A549 (cell line): ENCODE measurements at regions not wholly inside any gene's neighbourhood (a gene's known extent, or its start where the extent isn't known, plus 50 kb on each side); places are given as distances from the start of the nearest gene placed in this dataset.

Experiments used
- ATAC-seq, 2 experiments: fragments of 200-7000 bp in 1 of 2; fragments of >200 bp in 1 of 2; cut with Nextera tagmentation in 1 of 2; cut with Tn5 transposase in 1 of 2; 3 replicates each; pipeline versions ENCODE4 v1.8.0 to v1.9.1; 2018 to 2020; ENCODE audit warnings: mild to moderate bottlenecking in 1 of 2, moderate library complexity in 1 of 2
- CTCF ChIA-PET: fragments of 300-600 bp; sonication (Branson Sonifier 250); formaldehyde crosslinking; extraction: SDS; loops from one replicate; lab custom pipeline; 2021; ENCODE audit warnings: antibody characterized with exemption, inconsistent platforms; lab: Yijun Ruan, JAX
- POLR2A ChIA-PET: fragments of 350-600 bp; formaldehyde crosslinking; extraction: SDS; loops from one replicate; lab custom pipeline; 2021; ENCODE audit warnings: antibody characterized with exemption, inconsistent platforms; lab: Yijun Ruan, JAX
- DNase-seq, 2 experiments: peaks; one replicate each; pipeline versions ENCODE4 v3.0.0 to v3.0.0-alpha.2; 2011 to 2016; ENCODE audit warnings: low read depth in 1 of 2, low spot score in 1 of 2
- FAIRE-seq: peaks from 2 replicates; lab custom pipeline; 2011; peaks lifted over from hg19 to GRCh38; lab: Jason Lieb, UNC
- H3K27ac ChIP-seq, 2 experiments: fragments of >200 bp; sonication (Bioruptor Twin); formaldehyde crosslinking; 3 replicates each; pipeline ENCODE4 v1.5.1; 2016 to 2017
- H3K4me1 ChIP-seq: fragments of >200 bp; sonication (Bioruptor Twin); formaldehyde crosslinking; 3 replicates; pipeline ENCODE4 v1.6.1; 2016
- H3K4me2 ChIP-seq: fragments of >200 bp; sonication (Bioruptor Twin); formaldehyde crosslinking; 3 replicates; pipeline ENCODE4 v1.6.1; 2016
- H3K4me3 ChIP-seq: fragments of >200 bp; sonication (Bioruptor Twin); formaldehyde crosslinking; 3 replicates; pipeline ENCODE4 v1.5.1; 2016
- H3K9me3 ChIP-seq: fragments of >200 bp; sonication (Bioruptor Twin); formaldehyde crosslinking; 3 replicates; pipeline ENCODE4 v1.6.1; 2016
- BHLHE40 ChIP-seq: IDR thresholded peaks from 2 replicates; pipeline ENCODE4 v1.6.1; 2012; ENCODE audit warnings: low read depth, low read length, inconsistent platforms
- CBX2 ChIP-seq: fragments of 200-600 bp; sonication (generic); IDR thresholded peaks from 2 replicates; pipeline ENCODE4 v1.6.1; 2016; ENCODE audit warnings: low read depth, mild to moderate bottlenecking, borderline replicate concordance
- CBX8 ChIP-seq: fragments of 200-600 bp; sonication (generic); IDR thresholded peaks from 2 replicates; pipeline ENCODE4 v1.6.1; 2016
- CEBPB ChIP-seq, 2 experiments: fragments of >200 bp in 1 of 2; sonication (Bioruptor Twin) in 1 of 2; formaldehyde crosslinking in 1 of 2; IDR thresholded peaks; 2 replicates each; pipeline ENCODE4 v1.6.1; 2012 to 2016
- CHD2 ChIP-seq: fragments of 150-350 bp; IDR thresholded peaks from 2 replicates; pipeline ENCODE4 v1.6.1; 2014; ENCODE audit warnings: low read length; ENCODE audit not compliant: partially characterized antibody
- EHMT2 ChIP-seq: fragments of 200-600 bp; sonication (generic); IDR thresholded peaks from 2 replicates; pipeline ENCODE4 v1.6.1; 2016; ENCODE audit warnings: antibody characterized with exemption, low read depth, mild to moderate bottlenecking, moderate library complexity
- EP300 ChIP-seq, 2 experiments: fragments of >200 bp; sonication (Bioruptor Twin); formaldehyde crosslinking; IDR thresholded peaks; 2 replicates in 1 of 2; 3 replicates in 1 of 2; pipeline ENCODE4 v1.6.1; 2016 to 2017
- KDM5A ChIP-seq: fragments of 200-600 bp; sonication (generic); IDR thresholded peaks from 2 replicates; pipeline ENCODE4 v1.6.1; 2016; ENCODE audit warnings: antibody characterized with exemption, mild to moderate bottlenecking
- MAFK ChIP-seq: fragments of 450-650 bp; IDR thresholded peaks from 2 replicates; pipeline ENCODE4 v1.6.1; 2014; ENCODE audit not compliant: partially characterized antibody
- MAZ ChIP-seq: fragments of 150-350 bp; IDR thresholded peaks from 2 replicates; pipeline ENCODE4 v1.6.1; 2014; ENCODE audit warnings: antibody characterized with exemption, low read depth, low read length, borderline replicate concordance
- NR3C1 ChIP-seq: fragments of >200 bp; sonication (Bioruptor Twin); formaldehyde crosslinking; IDR thresholded peaks from 3 replicates; pipeline ENCODE4 v1.6.1; 2017
- RAD21 ChIP-seq, 2 experiments: fragments of >200 bp in 1 of 2; sonication (Bioruptor Twin) in 1 of 2; formaldehyde crosslinking in 1 of 2; IDR thresholded peaks in 1 of 2; conservative IDR thresholded peaks in 1 of 2; 2 replicates in 1 of 2; 3 replicates in 1 of 2; pipeline ENCODE4 v1.6.1; 2012 to 2018; ENCODE audit warnings: inconsistent platforms in 1 of 2
- RARB ChIP-seq: fragments of 250-450 bp; sonication (Bioruptor Pico); IDR thresholded peaks from 2 replicates; pipeline ENCODE4 v1.8.0; 2021; ENCODE audit warnings: mild to moderate bottlenecking, moderate library complexity
- RCOR1 ChIP-seq: fragments of 150-350 bp; IDR thresholded peaks from 2 replicates; pipeline ENCODE4 v1.6.1; 2014; ENCODE audit warnings: antibody characterized with exemption, low read length, low read depth
- RNF2 ChIP-seq: fragments of 200-600 bp; sonication (generic); IDR thresholded peaks from 2 replicates; pipeline ENCODE4 v1.6.1; 2016; ENCODE audit warnings: low read depth, mild to moderate bottlenecking, antibody characterized with exemption, moderate library complexity, borderline replicate concordance
- TP53 ChIP-seq: fragments of 250-450 bp; sonication (Bioruptor Pico); IDR thresholded peaks from 2 replicates; pipeline ENCODE4 v1.5.0; 2021; ENCODE audit warnings: mild to moderate bottlenecking, moderate library complexity
- ZFP36 ChIP-seq: fragments of 450-650 bp; IDR thresholded peaks from 2 replicates; pipeline ENCODE4 v1.6.1; 2014; ENCODE audit warnings: borderline replicate concordance; ENCODE audit not compliant: partially characterized antibody
- ZNF302 ChIP-seq: fragments of 250-450 bp; sonication (Bioruptor Pico); IDR thresholded peaks from 2 replicates; pipeline ENCODE4 v1.9.0; 2021; ENCODE audit warnings: inconsistent platforms, mild to moderate bottlenecking, moderate library complexity
- WGBS: methylation state at CpG from one replicate; pipeline ENCODE4 v1.1.6; 2017; ENCODE audit errors: missing lambda C conversion rate; 5-methylcytosine and 5-hydroxymethylcytosine counted together
- TF ChIP-seq, protein P1 (sequence below): IDR thresholded peaks from 2 replicates; pipeline ENCODE4 v1.6.1; 2012
- TF ChIP-seq, protein P2 (sequence below): fragments of >200 bp; sonication (Bioruptor Twin); formaldehyde crosslinking; IDR thresholded peaks from 3 replicates; pipeline ENCODE4 v1.5.1; 2016
- TF ChIP-seq, protein P3 (sequence below): fragments of 450-650 bp; IDR thresholded peaks from 2 replicates; pipeline ENCODE4 v1.6.1; 2014; ENCODE audit warnings: antibody characterized with exemption
- TF ChIP-seq, protein P4 (sequence below): IDR thresholded peaks from 2 replicates; pipeline ENCODE4 v1.6.1; 2012
- TF ChIP-seq, protein P5 (sequence below): fragments of 250-450 bp; sonication (Bioruptor Pico); IDR thresholded peaks from 2 replicates; pipeline ENCODE4 v1.5.0; 2020; ENCODE audit warnings: low read depth, mild to moderate bottlenecking, moderate library complexity
- TF ChIP-seq, protein P6 (sequence below): fragments of 150-350 bp; IDR thresholded peaks from 2 replicates; pipeline ENCODE4 v1.6.1; 2014; ENCODE audit warnings: low read depth, mild to moderate bottlenecking, low read length
- TF ChIP-seq, protein P7 (sequence below): fragments of >200 bp; sonication (Bioruptor Twin); formaldehyde crosslinking; IDR thresholded peaks from 2 replicates; pipeline ENCODE4 v1.6.1; 2016

DNA sequence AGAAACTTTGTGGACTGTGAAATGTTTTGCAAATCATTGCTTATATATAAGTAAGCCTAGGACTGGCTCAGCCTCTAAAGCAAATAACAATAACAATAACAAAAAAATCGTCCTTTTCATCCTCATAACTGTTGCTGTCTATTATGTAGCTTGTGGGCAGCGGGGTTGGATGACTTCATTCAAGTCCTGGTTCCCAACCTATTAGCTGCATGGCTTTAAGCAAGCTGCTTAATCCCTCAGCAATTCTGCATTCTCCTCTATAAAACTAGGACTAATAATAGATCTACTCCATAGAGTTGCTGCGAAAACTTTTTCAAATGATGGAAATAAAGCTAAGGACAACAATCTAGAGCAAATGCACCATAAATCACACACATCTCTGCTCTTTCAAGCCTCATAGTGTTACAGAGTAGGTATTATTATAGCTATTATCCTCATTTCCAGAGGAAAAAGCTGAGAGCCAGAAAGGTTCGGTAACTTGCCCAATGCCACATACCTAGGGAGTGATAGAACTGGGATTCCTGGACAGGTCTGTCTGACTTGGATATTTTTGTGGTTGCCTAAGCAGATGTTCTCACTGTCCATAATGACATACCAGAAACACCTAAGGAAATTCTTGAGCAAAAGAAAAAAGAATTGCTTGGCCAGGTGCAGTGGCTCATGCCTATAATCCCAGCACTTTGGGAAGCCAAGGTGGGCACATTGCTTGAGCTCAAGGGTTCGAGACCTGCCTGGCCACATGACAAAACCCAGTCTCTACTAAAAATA, 98.8 kb upstream of the ADRA1B start:
- FAIRE-seq: no peak
- ATAC-seq: no peak
- H3K9me3 ChIP-seq: no peaks in the 10 kb centered on the region
- ChIA-PET POLR2A (no interaction called here), CTCF (interaction anchor here (0.7 to 1.0 kb wide), 3 partner anchors 17 to 373 kb away, joined by 3 read pairs; no protein-coding TSS in a partner anchor)
- TF ChIP-seq CBX2 (no peak), CBX8 (no peak), MAZ (no peak), RAD21 (conservative IDR thresholded peaks at IDR 0.05 in 1 of 2, IDR thresholded peaks at IDR 0.05 in 1 of 2) (no peak), KDM5A (no peak), RARB (CRISPR knock-in tag) (no peak)
- TF ChIP-seq, protein P1, sequence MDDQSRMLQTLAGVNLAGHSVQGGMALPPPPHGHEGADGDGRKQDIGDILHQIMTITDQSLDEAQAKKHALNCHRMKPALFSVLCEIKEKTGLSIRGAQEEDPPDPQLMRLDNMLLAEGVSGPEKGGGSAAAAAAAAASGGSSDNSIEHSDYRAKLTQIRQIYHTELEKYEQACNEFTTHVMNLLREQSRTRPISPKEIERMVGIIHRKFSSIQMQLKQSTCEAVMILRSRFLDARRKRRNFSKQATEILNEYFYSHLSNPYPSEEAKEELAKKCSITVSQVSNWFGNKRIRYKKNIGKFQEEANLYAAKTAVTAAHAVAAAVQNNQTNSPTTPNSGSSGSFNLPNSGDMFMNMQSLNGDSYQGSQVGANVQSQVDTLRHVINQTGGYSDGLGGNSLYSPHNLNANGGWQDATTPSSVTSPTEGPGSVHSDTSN: no peak
- TF ChIP-seq, protein P2, sequence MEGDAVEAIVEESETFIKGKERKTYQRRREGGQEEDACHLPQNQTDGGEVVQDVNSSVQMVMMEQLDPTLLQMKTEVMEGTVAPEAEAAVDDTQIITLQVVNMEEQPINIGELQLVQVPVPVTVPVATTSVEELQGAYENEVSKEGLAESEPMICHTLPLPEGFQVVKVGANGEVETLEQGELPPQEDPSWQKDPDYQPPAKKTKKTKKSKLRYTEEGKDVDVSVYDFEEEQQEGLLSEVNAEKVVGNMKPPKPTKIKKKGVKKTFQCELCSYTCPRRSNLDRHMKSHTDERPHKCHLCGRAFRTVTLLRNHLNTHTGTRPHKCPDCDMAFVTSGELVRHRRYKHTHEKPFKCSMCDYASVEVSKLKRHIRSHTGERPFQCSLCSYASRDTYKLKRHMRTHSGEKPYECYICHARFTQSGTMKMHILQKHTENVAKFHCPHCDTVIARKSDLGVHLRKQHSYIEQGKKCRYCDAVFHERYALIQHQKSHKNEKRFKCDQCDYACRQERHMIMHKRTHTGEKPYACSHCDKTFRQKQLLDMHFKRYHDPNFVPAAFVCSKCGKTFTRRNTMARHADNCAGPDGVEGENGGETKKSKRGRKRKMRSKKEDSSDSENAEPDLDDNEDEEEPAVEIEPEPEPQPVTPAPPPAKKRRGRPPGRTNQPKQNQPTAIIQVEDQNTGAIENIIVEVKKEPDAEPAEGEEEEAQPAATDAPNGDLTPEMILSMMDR: no peak
- TF ChIP-seq, protein P3, sequence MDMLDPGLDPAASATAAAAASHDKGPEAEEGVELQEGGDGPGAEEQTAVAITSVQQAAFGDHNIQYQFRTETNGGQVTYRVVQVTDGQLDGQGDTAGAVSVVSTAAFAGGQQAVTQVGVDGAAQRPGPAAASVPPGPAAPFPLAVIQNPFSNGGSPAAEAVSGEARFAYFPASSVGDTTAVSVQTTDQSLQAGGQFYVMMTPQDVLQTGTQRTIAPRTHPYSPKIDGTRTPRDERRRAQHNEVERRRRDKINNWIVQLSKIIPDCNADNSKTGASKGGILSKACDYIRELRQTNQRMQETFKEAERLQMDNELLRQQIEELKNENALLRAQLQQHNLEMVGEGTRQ: no peak
- TF ChIP-seq, protein P4, sequence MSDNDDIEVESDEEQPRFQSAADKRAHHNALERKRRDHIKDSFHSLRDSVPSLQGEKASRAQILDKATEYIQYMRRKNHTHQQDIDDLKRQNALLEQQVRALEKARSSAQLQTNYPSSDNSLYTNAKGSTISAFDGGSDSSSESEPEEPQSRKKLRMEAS: no peak
- TF ChIP-seq, protein P5, sequence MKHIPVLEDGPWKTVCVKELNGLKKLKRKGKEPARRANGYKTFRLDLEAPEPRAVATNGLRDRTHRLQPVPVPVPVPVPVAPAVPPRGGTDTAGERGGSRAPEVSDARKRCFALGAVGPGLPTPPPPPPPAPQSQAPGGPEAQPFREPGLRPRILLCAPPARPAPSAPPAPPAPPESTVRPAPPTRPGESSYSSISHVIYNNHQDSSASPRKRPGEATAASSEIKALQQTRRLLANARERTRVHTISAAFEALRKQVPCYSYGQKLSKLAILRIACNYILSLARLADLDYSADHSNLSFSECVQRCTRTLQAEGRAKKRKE (CRISPR knock-in tag): no peak
- H3K4me1 ChIP-seq: peaks cover 57% of the 10 kb centered on the region
- H3K4me3 ChIP-seq: no peak overlapping the region
- no peak overlapping the region for H3K4me2 ChIP-seq
- 65% methylated on average over 5 of the region's 5 CpGs for WGBS
- H3K27ac ChIP-seq: peak overlapping the region; percentile 64 to 69; a peak in 4 of 6 replicates
- no peak for DNase-seq

DNA sequence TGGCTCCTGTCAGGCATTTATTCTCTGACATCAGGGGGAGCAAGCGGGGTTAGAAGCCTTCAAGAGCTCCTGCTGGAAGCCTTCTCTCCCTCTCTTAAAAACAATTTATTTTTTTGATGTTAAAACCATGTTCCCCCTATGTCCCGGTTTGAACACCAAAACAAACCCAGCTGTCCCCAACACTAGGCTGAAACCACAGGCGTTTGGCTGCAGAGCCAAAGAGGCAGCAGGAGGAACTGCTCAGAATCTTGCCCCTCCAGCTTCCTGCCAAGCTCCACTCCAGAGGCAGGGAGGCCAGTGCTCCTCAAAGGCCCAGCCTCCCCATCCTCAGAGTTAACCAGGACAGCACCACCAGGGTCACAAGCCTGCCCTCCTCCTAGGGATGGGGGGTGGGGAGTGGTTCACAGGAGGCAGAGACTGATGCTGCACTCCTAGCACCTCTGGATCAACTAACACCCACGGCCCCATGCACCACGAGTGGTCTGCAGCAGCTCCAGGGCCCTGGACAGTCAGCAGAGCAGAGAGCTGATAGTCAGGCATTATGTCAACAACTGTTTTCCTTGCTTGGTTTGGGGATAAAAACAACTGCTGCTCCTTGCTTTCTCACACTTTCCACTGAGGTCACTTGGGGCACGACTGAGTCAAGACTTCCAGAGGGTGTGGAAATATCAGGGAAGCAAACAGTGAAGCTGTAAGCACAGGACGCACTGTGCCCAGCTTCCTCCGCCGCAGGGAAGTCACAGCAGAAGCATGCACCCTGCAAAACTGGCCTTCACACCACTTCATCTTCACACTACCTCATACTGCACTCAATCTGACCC, 96.5 kb upstream of the ADRA1B start:
- POLR2A ChIA-PET: no interaction called here
- no peak for TF ChIP-seq MAFK
- TF ChIP-seq, protein P2: no peak
- no peak for TF ChIP-seq EHMT2
- TF ChIP-seq ZFP36: no peak
- no peak for TF ChIP-seq RCOR1
- TF ChIP-seq, protein P4: peak; percentile 56
- TF ChIP-seq ZNF302 (CRISPR knock-in tag): no peak
- TF ChIP-seq, protein P6, sequence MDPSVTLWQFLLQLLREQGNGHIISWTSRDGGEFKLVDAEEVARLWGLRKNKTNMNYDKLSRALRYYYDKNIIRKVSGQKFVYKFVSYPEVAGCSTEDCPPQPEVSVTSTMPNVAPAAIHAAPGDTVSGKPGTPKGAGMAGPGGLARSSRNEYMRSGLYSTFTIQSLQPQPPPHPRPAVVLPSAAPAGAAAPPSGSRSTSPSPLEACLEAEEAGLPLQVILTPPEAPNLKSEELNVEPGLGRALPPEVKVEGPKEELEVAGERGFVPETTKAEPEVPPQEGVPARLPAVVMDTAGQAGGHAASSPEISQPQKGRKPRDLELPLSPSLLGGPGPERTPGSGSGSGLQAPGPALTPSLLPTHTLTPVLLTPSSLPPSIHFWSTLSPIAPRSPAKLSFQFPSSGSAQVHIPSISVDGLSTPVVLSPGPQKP: no peak
- TF ChIP-seq, protein P7, sequence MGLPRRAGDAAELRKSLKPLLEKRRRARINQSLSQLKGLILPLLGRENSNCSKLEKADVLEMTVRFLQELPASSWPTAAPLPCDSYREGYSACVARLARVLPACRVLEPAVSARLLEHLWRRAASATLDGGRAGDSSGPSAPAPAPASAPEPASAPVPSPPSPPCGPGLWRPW: no peak
- no peak for TF ChIP-seq TP53 (CRISPR knock-in tag)
- TF ChIP-seq NR3C1: no peak
- no peak for TF ChIP-seq CHD2
- TF ChIP-seq RNF2: no peak
- no peak for TF ChIP-seq EP300 (IDR thresholded peaks at IDR 0.05)
- TF ChIP-seq CEBPB (IDR thresholded peaks at IDR 0.05): peak in 1 of 2 experiments; percentile 43; a peak in 1 of 4 replicates
- no peak for TF ChIP-seq BHLHE40

More for the DNA sequence above, 96.5 kb upstream of the ADRA1B start:
- Histone ChIP-seq H3K4me1 (peaks cover 58% of the 10 kb centered on the region), H3K4me2 (peak overlapping the region; percentile 34), H3K4me3 (no peak overlapping the region), H3K9me3 (no peaks in the 10 kb centered on the region), H3K27ac (peak overlapping the region; percentile 67 to 76)
- peak in 1 of 2 experiments; percentile 68 for DNase-seq
- WGBS: 40% methylated on average over 8 of the region's 9 CpGs
- CTCF ChIA-PET: interaction anchor here (1.0 to 2.6 kb wide), 6 partner anchors 23 to 167 kb away, joined by 4 to 9 read pairs (median 7); partner anchors contain the start of gene ADRA1B
- peak; percentile 78 to 81 for ATAC-seq
- FAIRE-seq: no peak
